ENCODE measurements at regions not wholly inside any gene's neighbourhood (a gene's known extent, or its start where the extent isn't known, plus 50 kb on each side); places are given as distances from the start of the nearest gene placed in this dataset.
A peak's percentile ranks its signal among the peaks of the same experiment; 100 is the strongest.

- H3K9me2 ChIP-seq (replicated peaks; ENCODE audit: insufficient read depth, low read length): no peaks in the 10 kb centered on the region
- H4K20me1 ChIP-seq (ENCODE audit: insufficient read depth, low read depth, low read length): no peaks in the 10 kb centered on the region
- DNase-seq: no peak
- H3K4me1 ChIP-seq (ENCODE audit: low read length): peaks cover 9% of the 10 kb centered on the region
- H3K4me3 ChIP-seq (ENCODE audit: low read length): no peak overlapping the region
- no peaks in the 10 kb centered on the region; the same call in 1 of the 2 replicates for H3K36me3 ChIP-seq (ENCODE audit: insufficient read depth, low read length)
- no peak overlapping the region for H3K27ac ChIP-seq (ENCODE audit: low read length)
- H3K27me3 ChIP-seq (ENCODE audit: low read length): no peaks in the 10 kb centered on the region
- H3K79me2 ChIP-seq (ENCODE audit: low read length): no peaks in the 10 kb centered on the region
- H3K4me2 ChIP-seq (ENCODE audit: low read depth, low read length, poor library complexity, severe bottlenecking): peak overlapping the region; percentile 8
- no peak overlapping the region for H3K9ac ChIP-seq (ENCODE audit: low read length)
- H2AFZ ChIP-seq (ENCODE audit: low read length): peak overlapping the region; percentile 18; the same call in 1 of the 2 replicates
- H3K9me3 ChIP-seq (ENCODE audit: low read length): no peaks in the 10 kb centered on the region
These were observed 570.6 kb downstream of the ZEB2 start for GRCh38 chr2:143949121-143949848.

GRCh38 chr2:143948710-143949109, 571.2 kb downstream of the ZEB2 start:
- DNase-seq: no peak
- Histone ChIP-seq H3K9me2 (replicated peaks; ENCODE audit: insufficient read depth, low read length) (no peaks in the 10 kb centered on the region), H3K36me3 (ENCODE audit: insufficient read depth, low read length) (no peaks in the 10 kb centered on the region; the same call in 1 of the 2 replicates), H4K20me1 (ENCODE audit: insufficient read depth, low read depth, low read length) (no peaks in the 10 kb centered on the region), H3K9me3 (ENCODE audit: low read length) (no peaks in the 10 kb centered on the region), H3K4me2 (ENCODE audit: low read depth, low read length, poor library complexity, severe bottlenecking) (peak overlapping the region; percentile 8), H3K9ac (ENCODE audit: low read length) (no peak overlapping the region), H3K4me3 (ENCODE audit: low read length) (no peak overlapping the region), H3K27me3 (ENCODE audit: low read length) (no peaks in the 10 kb centered on the region), H3K79me2 (ENCODE audit: low read length) (no peaks in the 10 kb centered on the region), H3K4me1 (ENCODE audit: low read length) (peaks cover 9% of the 10 kb centered on the region), H3K27ac (ENCODE audit: low read length) (no peak overlapping the region), H2AFZ (ENCODE audit: low read length) (no peak overlapping the region)

GRCh38 chr2:143946436-143947391, 573.2 kb downstream of the ZEB2 start:
- no peak overlapping the region for H3K27ac ChIP-seq (ENCODE audit: low read length)
- no peak overlapping the region for H2AFZ ChIP-seq (ENCODE audit: low read length)
- no peak for DNase-seq
- no peaks in the 10 kb centered on the region for H3K9me2 ChIP-seq (replicated peaks; ENCODE audit: insufficient read depth, low read length)
- H3K9ac ChIP-seq (ENCODE audit: low read length): no peak overlapping the region
- no peaks in the 10 kb centered on the region; the same call in 1 of the 2 replicates for H3K36me3 ChIP-seq (ENCODE audit: insufficient read depth, low read length)
- H3K4me1 ChIP-seq (ENCODE audit: low read length): peaks cover 9% of the 10 kb centered on the region
- H3K79me2 ChIP-seq (ENCODE audit: low read length): no peaks in the 10 kb centered on the region
- no peaks in the 10 kb centered on the region for H3K9me3 ChIP-seq (ENCODE audit: low read length)
- H4K20me1 ChIP-seq (ENCODE audit: insufficient read depth, low read depth, low read length): no peaks in the 10 kb centered on the region
- no peak overlapping the region for H3K4me3 ChIP-seq (ENCODE audit: low read length)
- H3K4me2 ChIP-seq (ENCODE audit: low read depth, low read length, poor library complexity, severe bottlenecking): no peak overlapping the region
- H3K27me3 ChIP-seq (ENCODE audit: low read length): no peaks in the 10 kb centered on the region

DNA sequence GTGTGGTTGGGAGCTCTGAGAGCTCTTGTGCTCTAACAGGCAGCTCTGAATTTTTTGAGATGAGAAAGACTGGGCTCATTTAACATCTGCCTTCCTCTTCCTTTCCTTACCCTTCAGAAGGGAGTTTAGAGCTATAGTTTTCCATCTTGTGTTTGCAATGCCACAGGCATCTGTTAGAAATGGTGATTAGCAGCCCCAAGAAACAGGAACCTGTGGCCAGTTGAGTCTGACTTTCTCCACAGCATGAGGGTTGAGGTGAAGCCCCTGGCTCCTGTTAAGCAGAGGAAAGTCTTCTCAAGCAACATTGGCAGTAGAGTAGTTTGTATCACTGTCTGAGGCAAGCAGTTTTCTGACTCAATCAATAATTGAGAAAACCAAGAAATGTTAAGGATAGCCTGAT, 577.4 kb downstream of the ZEB2 start:
- Histone ChIP-seq H3K9me2 (replicated peaks; ENCODE audit: insufficient read depth, low read length) (no peaks in the 10 kb centered on the region), H3K27me3 (ENCODE audit: low read length) (no peaks in the 10 kb centered on the region), H3K79me2 (ENCODE audit: low read length) (no peaks in the 10 kb centered on the region), H3K4me2 (ENCODE audit: low read depth, low read length, poor library complexity, severe bottlenecking) (no peak overlapping the region), H3K9ac (ENCODE audit: low read length) (no peak overlapping the region), H3K27ac (ENCODE audit: low read length) (no peak overlapping the region), H3K9me3 (ENCODE audit: low read length) (no peaks in the 10 kb centered on the region), H4K20me1 (ENCODE audit: insufficient read depth, low read depth, low read length) (no peaks in the 10 kb centered on the region), H3K4me3 (ENCODE audit: low read length) (no peak overlapping the region), H3K36me3 (ENCODE audit: insufficient read depth, low read length) (no peaks in the 10 kb centered on the region; the same call in 1 of the 2 replicates), H2AFZ (ENCODE audit: low read length) (no peak overlapping the region), H3K4me1 (ENCODE audit: low read length) (peaks cover 9% of the 10 kb centered on the region)
- no peak for DNase-seq

DNA sequence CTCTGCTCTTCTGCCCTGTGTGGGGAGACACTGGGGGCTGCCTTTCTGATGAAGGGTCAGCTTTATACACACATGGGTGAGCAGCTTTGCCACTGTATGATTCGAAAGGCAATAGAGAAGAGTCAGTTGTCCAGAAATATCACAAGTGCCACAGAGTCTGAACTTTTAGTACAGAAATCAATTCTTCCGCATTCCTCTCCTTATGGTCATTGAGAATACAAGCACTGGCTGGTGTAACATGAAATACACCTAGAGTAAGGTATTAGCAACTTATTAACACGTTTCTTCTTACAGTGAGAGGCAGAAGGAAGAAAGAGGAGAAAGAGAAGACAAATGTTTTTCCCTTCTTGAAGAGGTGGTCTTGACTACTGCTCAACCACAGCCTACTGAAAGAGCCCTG, 579.2 kb downstream of the ZEB2 start:
- Histone ChIP-seq H3K9me3 (ENCODE audit: low read length) (no peaks in the 10 kb centered on the region), H3K36me3 (ENCODE audit: insufficient read depth, low read length) (no peaks in the 10 kb centered on the region), H3K9me2 (replicated peaks; ENCODE audit: insufficient read depth, low read length) (no peaks in the 10 kb centered on the region), H3K9ac (ENCODE audit: low read length) (no peak overlapping the region), H3K27me3 (ENCODE audit: low read length) (no peaks in the 10 kb centered on the region), H3K4me3 (ENCODE audit: low read length) (no peak overlapping the region), H3K27ac (ENCODE audit: low read length) (no peak overlapping the region), H2AFZ (ENCODE audit: low read length) (no peak overlapping the region), H3K4me2 (ENCODE audit: low read depth, low read length, poor library complexity, severe bottlenecking) (no peak overlapping the region), H4K20me1 (ENCODE audit: insufficient read depth, low read depth, low read length) (no peaks in the 10 kb centered on the region), H3K4me1 (ENCODE audit: low read length) (peaks cover 18% of the 10 kb centered on the region), H3K79me2 (ENCODE audit: low read length) (no peaks in the 10 kb centered on the region)
- DNase-seq: no peak

DNA sequence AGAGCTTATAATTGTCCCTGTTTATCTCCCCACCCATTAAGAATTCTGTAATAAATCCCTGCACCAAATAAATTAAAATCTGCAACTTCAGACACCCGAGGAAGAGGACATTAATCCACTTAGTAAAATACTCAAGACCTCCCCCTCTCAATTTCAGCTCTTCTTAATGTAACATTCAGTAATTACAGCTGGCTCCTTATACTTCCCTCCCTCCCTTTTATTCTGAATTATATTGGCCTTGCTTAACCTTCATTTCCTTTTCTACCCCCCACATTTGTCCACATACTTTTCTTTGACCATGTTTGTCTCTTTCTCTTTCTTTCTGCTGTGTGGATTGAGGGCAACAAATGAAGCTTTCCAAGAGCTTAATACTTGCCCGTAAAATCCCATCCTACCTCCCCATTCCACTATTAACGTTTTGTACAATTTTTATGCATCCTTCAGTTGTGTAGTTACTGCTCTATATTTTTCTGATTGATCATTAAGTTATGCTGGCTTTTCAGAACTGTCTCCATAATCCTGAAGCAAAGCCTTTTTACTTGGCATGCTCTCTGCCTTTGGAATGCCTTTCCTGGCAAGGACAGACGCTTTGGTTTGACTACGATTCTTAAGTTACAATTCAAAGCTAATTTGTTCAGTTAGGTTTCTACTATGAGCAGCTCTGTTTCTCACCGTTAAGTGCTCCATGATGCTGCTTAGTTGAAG, 580.1 kb downstream of the ZEB2 start:
- no peaks in the 10 kb centered on the region for H3K9me2 ChIP-seq (replicated peaks; ENCODE audit: insufficient read depth, low read length)
- no peaks in the 10 kb centered on the region for H3K36me3 ChIP-seq (ENCODE audit: insufficient read depth, low read length)
- DNase-seq: no peak
- no peak overlapping the region for H3K4me3 ChIP-seq (ENCODE audit: low read length)
- no peaks in the 10 kb centered on the region for H4K20me1 ChIP-seq (ENCODE audit: insufficient read depth, low read depth, low read length)
- no peak overlapping the region for H3K27ac ChIP-seq (ENCODE audit: low read length)
- peaks cover 18% of the 10 kb centered on the region for H3K4me1 ChIP-seq (ENCODE audit: low read length)
- no peaks in the 10 kb centered on the region for H3K79me2 ChIP-seq (ENCODE audit: low read length)
- H3K4me2 ChIP-seq (ENCODE audit: low read depth, low read length, poor library complexity, severe bottlenecking): no peak overlapping the region
- H3K27me3 ChIP-seq (ENCODE audit: low read length): no peaks in the 10 kb centered on the region
- H2AFZ ChIP-seq (ENCODE audit: low read length): no peak overlapping the region
- no peak overlapping the region for H3K9ac ChIP-seq (ENCODE audit: low read length)
- no peaks in the 10 kb centered on the region for H3K9me3 ChIP-seq (ENCODE audit: low read length)

GRCh38 chr2:143937723-143938350, 582.1 kb downstream of the ZEB2 start:
- no peaks in the 10 kb centered on the region for H3K27me3 ChIP-seq (ENCODE audit: low read length)
- peak overlapping the region; percentile 90 for H3K4me2 ChIP-seq (ENCODE audit: low read depth, low read length, poor library complexity, severe bottlenecking)
- peak overlapping the region; percentile 76 for H3K4me3 ChIP-seq (ENCODE audit: low read length)
- no peak overlapping the region for H3K27ac ChIP-seq (ENCODE audit: low read length)
- H3K79me2 ChIP-seq (ENCODE audit: low read length): no peaks in the 10 kb centered on the region
- H3K9me2 ChIP-seq (replicated peaks; ENCODE audit: insufficient read depth, low read length): no peaks in the 10 kb centered on the region
- H2AFZ ChIP-seq (ENCODE audit: low read length): peak overlapping the region; percentile 93
- no peaks in the 10 kb centered on the region for H3K9me3 ChIP-seq (ENCODE audit: low read length)
- peak overlapping the region; percentile 72 for H3K9ac ChIP-seq (ENCODE audit: low read length)
- peaks cover 18% of the 10 kb centered on the region for H3K4me1 ChIP-seq (ENCODE audit: low read length)
- H4K20me1 ChIP-seq (ENCODE audit: insufficient read depth, low read depth, low read length): no peaks in the 10 kb centered on the region
- no peaks in the 10 kb centered on the region for H3K36me3 ChIP-seq (ENCODE audit: insufficient read depth, low read length)
- DNase-seq: no peak
